HepG2 (cell line): ENCODE measurements at regions not wholly inside any gene's neighbourhood (a gene's known extent, or its start where the extent isn't known, plus 50 kb on each side); places are given as distances from the start of the nearest gene placed in this dataset.
A peak's percentile ranks its signal among the peaks of the same experiment; 100 is the strongest.

ENCODE experiments used
- ATF7-NPFF ChIP-seq: sonication (generic); formaldehyde crosslinking; IDR thresholded peaks from 2 replicates; pipeline ENCODE4 v1.8.1; 2023; ENCODE audit warnings: mild to moderate bottlenecking, low read depth, missing genetic modification reagents, moderate library complexity
- DMTF1 ChIP-seq: sonication (generic); formaldehyde crosslinking; IDR thresholded peaks from 2 replicates; pipeline ENCODE4 v1.4.0; 2020; ENCODE audit warnings: mild to moderate bottlenecking, missing genetic modification reagents
- MAF1 ChIP-seq: sonication (generic); formaldehyde crosslinking; IDR thresholded peaks from 2 replicates; pipeline ENCODE4 v1.5.0; 2020; ENCODE audit warnings: missing genetic modification reagents, borderline replicate concordance
- MAFK ChIP-seq, 2 experiments: IDR thresholded peaks in 1 of 2; conservative IDR thresholded peaks in 1 of 2; 2 replicates each; pipeline ENCODE4 v1.6.1; 2011; ENCODE audit warnings: improper control_type of control experiment in 2 of 2, low read length in 2 of 2
- NAIF1 ChIP-seq: sonication (generic); formaldehyde crosslinking; IDR thresholded peaks from 2 replicates; pipeline ENCODE4 v1.5.0; 2020; ENCODE audit warnings: mild to moderate bottlenecking, missing genetic modification reagents, borderline replicate concordance
- NONO ChIP-seq, 2 experiments: fragments of 450-650 bp in 1 of 2; sonication (generic) in 1 of 2; formaldehyde crosslinking in 1 of 2; IDR thresholded peaks in 1 of 2; conservative IDR thresholded peaks in 1 of 2; 2 replicates each; pipeline versions ENCODE4 v1.6.1 to v1.8.0; 2017 to 2022; ENCODE audit warnings: mild to moderate bottlenecking in 1 of 2, missing genetic modification reagents in 1 of 2, moderate library complexity in 1 of 2
- PLSCR1 ChIP-seq: sonication (generic); formaldehyde crosslinking; IDR thresholded peaks from 2 replicates; pipeline ENCODE4 v1.5.0; 2020; ENCODE audit warnings: missing genetic modification reagents, mild to moderate bottlenecking, borderline replicate concordance
- SKIL ChIP-seq: sonication (generic); formaldehyde crosslinking; IDR thresholded peaks from 2 replicates; pipeline ENCODE4 v1.8.0; 2022; ENCODE audit warnings: missing genetic modification reagents, mild to moderate bottlenecking, moderate library complexity, borderline replicate concordance
- ZNF253 ChIP-seq: sonication (generic); formaldehyde crosslinking; IDR thresholded peaks from 2 replicates; pipeline ENCODE4 v1.8.0; 2022; ENCODE audit warnings: mild to moderate bottlenecking, missing genetic modification reagents, borderline replicate concordance
- ZNF678 ChIP-seq: sonication (generic); formaldehyde crosslinking; IDR thresholded peaks from 2 replicates; pipeline ENCODE4 v1.4.0; 2020; ENCODE audit warnings: mild to moderate bottlenecking, missing genetic modification reagents
- ZNF747 ChIP-seq: sonication (generic); formaldehyde crosslinking; IDR thresholded peaks from 2 replicates; pipeline ENCODE4 v1.8.1; 2023; ENCODE audit warnings: missing genetic modification reagents, mild to moderate bottlenecking, borderline replicate concordance
- TF ChIP-seq, protein P1 (sequence below): sonication (generic); formaldehyde crosslinking; IDR thresholded peaks from 2 replicates; pipeline ENCODE4 v1.4.0; 2020; ENCODE audit warnings: mild to moderate bottlenecking, missing genetic modification reagents, borderline replicate concordance
- TF ChIP-seq, protein P2 (sequence below): sonication (generic); formaldehyde crosslinking; IDR thresholded peaks from 2 replicates; pipeline ENCODE4 v1.8.0; 2022; ENCODE audit warnings: missing genetic modification reagents, low read depth, mild to moderate bottlenecking, borderline replicate concordance

GRCh38 chr2:16069933-16070647, 129.7 kb downstream of the MYCN start (continued):
- no peak for TF ChIP-seq ATF7-NPFF (CRISPR knock-in tag)
- TF ChIP-seq, protein P1, sequence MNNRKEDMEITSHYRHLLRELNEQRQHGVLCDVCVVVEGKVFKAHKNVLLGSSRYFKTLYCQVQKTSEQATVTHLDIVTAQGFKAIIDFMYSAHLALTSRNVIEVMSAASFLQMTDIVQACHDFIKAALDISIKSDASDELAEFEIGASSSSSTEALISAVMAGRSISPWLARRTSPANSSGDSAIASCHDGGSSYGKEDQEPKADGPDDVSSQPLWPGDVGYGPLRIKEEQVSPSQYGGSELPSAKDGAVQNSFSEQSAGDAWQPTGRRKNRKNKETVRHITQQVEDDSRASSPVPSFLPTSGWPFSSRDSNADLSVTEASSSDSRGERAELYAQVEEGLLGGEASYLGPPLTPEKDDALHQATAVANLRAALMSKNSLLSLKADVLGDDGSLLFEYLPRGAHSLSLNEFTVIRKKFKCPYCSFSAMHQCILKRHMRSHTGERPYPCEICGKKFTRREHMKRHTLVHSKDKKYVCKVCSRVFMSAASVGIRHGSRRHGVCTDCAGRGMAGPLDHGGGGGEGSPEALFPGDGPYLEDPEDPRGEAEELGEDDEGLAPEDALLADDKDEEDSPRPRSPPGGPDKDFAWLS (CRISPR knock-in tag), result no peak
- no peak; the same call in 1 of the 2 replicates for TF ChIP-seq MAF1 (CRISPR knock-in tag)
- no peak for TF ChIP-seq PLSCR1 (CRISPR knock-in tag)
- TF ChIP-seq, protein P2, sequence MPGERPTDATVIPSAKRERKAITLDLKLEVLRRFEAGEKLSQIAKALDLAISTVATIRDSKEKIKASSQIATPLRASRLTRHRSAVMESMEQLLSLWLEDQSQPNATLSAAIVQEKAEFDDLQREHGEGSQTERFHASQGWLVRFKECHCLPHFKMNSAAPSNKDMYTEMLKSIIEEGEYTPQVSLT (CRISPR knock-in tag), result no peak
- no peak for TF ChIP-seq DMTF1 (CRISPR knock-in tag)
- TF ChIP-seq SKIL (CRISPR knock-in tag), result 0 out of 2 replicates have a peak, but pooled peaks have one; percentile 46
- no peak; the same call in 1 of the 2 replicates for TF ChIP-seq ZNF747 (CRISPR knock-in tag)
- peak; percentile 75; the same call in 1 of the 2 replicates for TF ChIP-seq ZNF253 (CRISPR knock-in tag)
- TF ChIP-seq NAIF1 (CRISPR knock-in tag), result no peak
- no peak for TF ChIP-seq ZNF678 (CRISPR knock-in tag)
- peak; percentile 87 to 91 for TF ChIP-seq MAFK (conservative IDR thresholded peaks at IDR 0.05 in 1 of 2, IDR thresholded peaks at IDR 0.05 in 1 of 2; ENCODE audit: low read length in 2 of 2)
- no peak for TF ChIP-seq NONO (IDR thresholded peaks at IDR 0.05)
- TF ChIP-seq NONO (CRISPR knock-in tag; conservative IDR thresholded peaks at IDR 0.05), result peak; percentile 71
